Mucosa of descending colon (tissue), 3 donors: ENCODE measurements at regions not wholly inside any gene's neighbourhood (a gene's known extent, or its start where the extent isn't known, plus 50 kb on each side); places are given as distances from the start of the nearest gene placed in this dataset.
"Not testable (repeated sequence)": the region's sequence is repeated elsewhere in the genome, so short reads cannot be mapped to it uniquely, and the experiment has no call there.

Experiments
- ATAC-seq: fragments of 200-7000 bp; cut with Tn5 transposase; one replicate; pipeline ENCODE4 v1.9.1; 2020; ENCODE audit warnings: mild to moderate bottlenecking, moderate library complexity
- DNase-seq, 3 donors: peaks; one replicate each; pipeline ENCODE4 v3.0.0-alpha.2; 2020
- H3K36me3 ChIP-seq: fragments of 200-600 bp; one replicate; pipeline ENCODE4 v1.8.0; 2021; ENCODE audit warnings: low read depth, mild to moderate bottlenecking
- H3K4me1 ChIP-seq: fragments of 200-600 bp; one replicate; pipeline ENCODE4 v1.8.0; 2021; ENCODE audit warnings: low read depth, mild to moderate bottlenecking
- H3K4me3 ChIP-seq: fragments of 200-600 bp; one replicate; pipeline ENCODE4 v1.8.0; 2021; ENCODE audit warnings: mild to moderate bottlenecking
- H3K9me3 ChIP-seq: fragments of 200-600 bp; one replicate; pipeline ENCODE4 v1.8.0; 2021; ENCODE audit warnings: mild to moderate bottlenecking
- CTCF ChIP-seq: fragments of 200-600 bp; IDR thresholded peaks from one replicate; pipeline ENCODE4 v1.8.0; 2022; ENCODE audit warnings: antibody characterized with exemption, mild to moderate bottlenecking
- intact Hi-C, 2 donors: fragments of 100-400 bp; cut with DNase I in 1 of 2; cut with micrococcal nuclease in 1 of 2; formaldehyde crosslinking; loops; one replicate each; pipeline versions ENCODE4 v1.11.0 to v1.11.1; 2022; cut with DNase I, micrococcal nuclease
- donor health status: DM: no; HTN: no; CAD: no; lungs with moderate emphysema.
- donor health status: DM: no; HTN: no; CAD: no.
- donor health status: DM: no; HTN: yes; CAD: no.

- H3K36me3 ChIP-seq: no peaks in the 10 kb centered on the region
- DNase-seq (no peak), ATAC-seq (no peak)
- no peak for TF ChIP-seq CTCF
- no peaks in the 10 kb centered on the region for H3K9me3 ChIP-seq
- H3K4me1 ChIP-seq: no peaks in the 10 kb centered on the region
- no peak overlapping the region for H3K4me3 ChIP-seq
- intact Hi-C loops: no loop called here
These were observed 192.2 kb downstream of the FASLG start for GRCh38 chr1:172851077-172851476.

DNA sequence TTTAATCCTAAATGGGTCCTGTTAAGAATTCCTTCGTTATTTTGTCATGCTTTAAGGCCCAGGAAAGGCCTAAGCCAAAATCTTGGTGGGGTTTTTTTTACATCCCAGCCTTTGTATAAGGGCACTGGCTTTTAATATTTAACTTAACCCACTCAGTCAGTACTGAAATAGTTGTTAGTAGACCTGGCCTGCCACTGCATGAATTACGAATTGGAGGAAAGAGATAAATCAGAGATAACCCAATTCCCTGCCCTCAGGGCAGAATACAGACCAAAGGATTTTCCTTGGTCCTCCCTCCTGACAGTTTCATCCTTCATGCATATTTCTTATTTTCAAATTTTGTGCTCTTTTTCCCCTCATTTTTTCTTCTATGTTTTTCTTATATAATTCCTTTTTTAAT lies 193.0 kb downstream of the FASLG start:
- intact Hi-C loops: no loop called here
- H3K36me3 ChIP-seq: no peaks in the 10 kb centered on the region
- no peaks in the 10 kb centered on the region for H3K9me3 ChIP-seq
- H3K4me3 ChIP-seq: no peak overlapping the region
- no peak for ATAC-seq
- no peak for DNase-seq
- TF ChIP-seq CTCF: no peak
- no peaks in the 10 kb centered on the region for H3K4me1 ChIP-seq

- H3K4me3 ChIP-seq, intact Hi-C loops, DNase-seq, ATAC-seq, H3K36me3 ChIP-seq, H3K4me1 ChIP-seq, H3K9me3 ChIP-seq: not testable (repeated sequence)
These were observed 194.8 kb downstream of the TNFSF18 start for GRCh38 chr1:172855983-172856382.

GRCh38 chr1:172863031-172863430 lies 187.7 kb downstream of the TNFSF18 start:
- DNase-seq (no peak), ATAC-seq (no peak)
- H3K4me1 ChIP-seq: no peaks in the 10 kb centered on the region
- intact Hi-C loops: no loop called here
- TF ChIP-seq CTCF: no peak
- peaks cover 3% of the 10 kb centered on the region for H3K9me3 ChIP-seq
- H3K4me3 ChIP-seq: no peak overlapping the region
- H3K36me3 ChIP-seq: no peaks in the 10 kb centered on the region

DNA sequence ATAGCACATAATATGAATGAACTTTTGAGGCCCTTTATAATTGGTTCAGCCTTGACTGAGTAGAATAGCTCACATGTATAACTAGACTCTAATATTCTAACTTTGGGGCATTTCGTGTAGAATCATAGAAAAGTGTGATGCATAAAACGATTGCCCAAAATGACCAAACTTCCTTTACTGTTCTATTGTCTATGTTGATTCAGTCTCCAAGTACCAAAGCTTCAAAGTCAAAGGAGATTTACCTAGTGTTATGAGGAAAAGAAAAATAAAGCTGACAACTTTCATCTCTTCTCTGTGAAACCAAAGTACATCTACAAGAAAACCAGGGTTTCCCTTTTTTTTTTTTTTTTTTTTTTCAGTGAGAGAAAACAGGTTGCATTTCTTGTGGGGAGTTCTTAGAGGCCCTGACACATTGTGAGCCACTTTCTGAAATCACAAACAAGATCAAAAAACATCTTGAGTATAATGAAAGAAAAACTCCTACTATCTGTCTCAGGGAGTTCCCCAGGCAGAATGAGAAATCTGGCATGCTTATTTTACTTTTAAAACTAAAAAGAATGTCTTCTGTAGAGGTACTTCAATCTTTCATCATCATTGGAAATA lies 183.4 kb downstream of the TNFSF18 start:
- intact Hi-C loops: no loop called here
- Histone ChIP-seq H3K4me3 (no peak overlapping the region), H3K36me3 (no peaks in the 10 kb centered on the region), H3K4me1 (no peaks in the 10 kb centered on the region), H3K9me3 (peaks cover 3% of the 10 kb centered on the region)
- DNase-seq (no peak), ATAC-seq (no peak)
- TF ChIP-seq CTCF: no peak

- DNase-seq (no peak), ATAC-seq (peak; percentile 97)
- no peak overlapping the region for H3K4me3 ChIP-seq
- H3K36me3 ChIP-seq: no peaks in the 10 kb centered on the region
- intact Hi-C loops: no loop called here
- H3K9me3 ChIP-seq: no peaks in the 10 kb centered on the region
- no peaks in the 10 kb centered on the region for H3K4me1 ChIP-seq
- no peak for TF ChIP-seq CTCF
These were observed 179.7 kb downstream of the TNFSF18 start for GRCh38 chr1:172870901-172871606.
